Nephron progenitor cell (in vitro differentiated cells): ENCODE measurements at regions not wholly inside any gene's neighbourhood (a gene's known extent, or its start where the extent isn't known, plus 50 kb on each side); places are given as distances from the start of the nearest gene placed in this dataset.

ENCODE experiments used
- DNase-seq: peaks from one replicate; pipeline ENCODE4 v3.0.0; 2021
- H3K27ac Mint-ChIP-seq: 2 replicates; pipeline ENCODE4 v1.8.0; 2021; ENCODE audit warnings: mild to moderate bottlenecking, moderate library complexity, mixed read lengths
- H3K27me3 Mint-ChIP-seq: 2 replicates; pipeline ENCODE4 v1.8.0; 2021; ENCODE audit warnings: mild to moderate bottlenecking, low read depth, mixed read lengths; ENCODE audit not compliant: poor library complexity
- H3K36me3 Mint-ChIP-seq: 2 replicates; pipeline ENCODE4 v1.8.0; 2021; ENCODE audit warnings: low read depth, mixed read lengths
- H3K4me1 Mint-ChIP-seq: 2 replicates; pipeline ENCODE4 v1.8.0; 2021; ENCODE audit warnings: mixed read lengths
- H3K4me3 Mint-ChIP-seq: 2 replicates; pipeline ENCODE4 v1.8.0; 2021; ENCODE audit warnings: mild to moderate bottlenecking, moderate library complexity, mixed read lengths
- H3K9me3 Mint-ChIP-seq: 2 replicates; pipeline ENCODE4 v1.8.0; 2021; ENCODE audit warnings: mild to moderate bottlenecking, moderate library complexity, mixed read lengths
- CTCF ChIP-seq: fragments of 200-600 bp; sonication (generic); IDR thresholded peaks from 2 replicates; pipeline ENCODE4 v1.5.0; 2021; ENCODE audit warnings: antibody characterized with exemption

- Mint-ChIP-seq H3K4me1 (peaks cover 17% of the 10 kb centered on the region), H3K9me3 (peaks cover 42% of the 10 kb centered on the region), H3K36me3 (peaks cover 8% of the 10 kb centered on the region), H3K27ac (peak overlapping the region; percentile 14), H3K4me3 (no peak overlapping the region), H3K27me3 (no peaks in the 10 kb centered on the region)
- TF ChIP-seq CTCF = no peak
- DNase-seq = no peak
Observed at GRCh38 chr5:103442750-103443149, 119.8 kb downstream of the NUDT12 start.

- Mint-ChIP-seq H3K27me3 (no peaks in the 10 kb centered on the region), H3K27ac (no peak overlapping the region), H3K9me3 (peaks cover 50% of the 10 kb centered on the region), H3K4me3 (no peak overlapping the region), H3K4me1 (peaks cover 17% of the 10 kb centered on the region), H3K36me3 (peaks cover 8% of the 10 kb centered on the region)
- no peak for TF ChIP-seq CTCF
- no peak for DNase-seq
Observed at GRCh38 chr5:103441523-103441922, 121.1 kb downstream of the NUDT12 start.

GRCh38 chr5:103439007-103439406, 123.6 kb downstream of the NUDT12 start:
- no peaks in the 10 kb centered on the region for H3K27me3 Mint-ChIP-seq
- DNase-seq = no peak
- H3K27ac Mint-ChIP-seq = no peak overlapping the region
- H3K4me1 Mint-ChIP-seq = peaks cover 11% of the 10 kb centered on the region
- no peak for TF ChIP-seq CTCF
- H3K4me3 Mint-ChIP-seq = no peak overlapping the region
- peaks cover 8% of the 10 kb centered on the region for H3K36me3 Mint-ChIP-seq
- H3K9me3 Mint-ChIP-seq = peaks cover 50% of the 10 kb centered on the region

GRCh38 chr5:103436656-103437055, 125.9 kb downstream of the NUDT12 start:
- Mint-ChIP-seq H3K36me3 (peaks cover 8% of the 10 kb centered on the region), H3K27me3 (no peaks in the 10 kb centered on the region), H3K27ac (no peak overlapping the region), H3K4me1 (no peaks in the 10 kb centered on the region), H3K9me3 (peaks cover 40% of the 10 kb centered on the region), H3K4me3 (no peak overlapping the region)
- no peak for TF ChIP-seq CTCF
- DNase-seq = no peak

- no peak overlapping the region for H3K27ac Mint-ChIP-seq
- H3K36me3 Mint-ChIP-seq = peaks cover 8% of the 10 kb centered on the region
- no peak overlapping the region for H3K4me3 Mint-ChIP-seq
- no peaks in the 10 kb centered on the region for H3K27me3 Mint-ChIP-seq
- TF ChIP-seq CTCF = no peak
- peaks cover 40% of the 10 kb centered on the region for H3K9me3 Mint-ChIP-seq
- no peak for DNase-seq
- no peaks in the 10 kb centered on the region for H3K4me1 Mint-ChIP-seq
Observed at GRCh38 chr5:103436112-103436511, 126.5 kb downstream of the NUDT12 start.

DNA sequence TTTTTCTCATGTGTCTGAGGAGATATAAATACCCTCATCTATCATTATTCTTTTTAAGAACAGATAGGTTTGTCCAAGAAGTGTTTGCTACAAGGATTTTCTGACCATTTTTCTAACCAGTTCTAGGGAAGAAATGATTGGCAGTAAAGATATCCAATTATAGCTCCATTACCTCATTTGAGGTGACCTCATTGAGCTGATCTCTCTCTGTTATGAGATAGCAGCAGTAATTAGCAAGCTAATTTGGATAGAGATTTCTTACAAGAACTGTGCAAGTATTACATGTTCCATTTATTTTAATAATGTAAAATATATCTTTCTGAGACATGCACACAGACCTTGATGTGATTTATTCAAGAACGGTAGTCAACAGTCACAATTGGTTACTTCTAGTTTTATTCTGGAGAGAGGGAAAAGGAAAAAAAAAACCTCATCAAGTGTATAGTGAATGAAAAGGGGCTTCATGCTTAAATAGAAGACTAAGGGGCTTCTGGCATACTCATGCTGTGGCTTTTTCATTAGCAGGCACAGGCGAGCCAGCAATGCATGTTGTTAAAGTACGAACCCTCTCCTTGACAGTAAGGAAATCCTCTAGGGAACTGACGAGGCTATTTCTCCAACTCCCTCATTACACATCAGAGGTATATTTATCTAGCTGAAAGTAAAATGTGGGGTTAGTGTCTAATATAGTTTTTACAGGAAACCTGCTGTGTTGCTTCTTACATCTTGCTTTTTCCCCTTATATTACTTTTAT, 127.3 kb downstream of the NUDT12 start:
- Mint-ChIP-seq H3K36me3 (peaks cover 8% of the 10 kb centered on the region), H3K27me3 (no peaks in the 10 kb centered on the region), H3K4me1 (no peaks in the 10 kb centered on the region), H3K9me3 (peaks cover 34% of the 10 kb centered on the region), H3K4me3 (no peak overlapping the region), H3K27ac (no peak overlapping the region)
- no peak for TF ChIP-seq CTCF
- DNase-seq = no peak
